GM19025 (cell line): ENCODE measurements at regions not wholly inside any gene's neighbourhood (a gene's known extent, or its start where the extent isn't known, plus 50 kb on each side); places are given as distances from the start of the nearest gene placed in this dataset.

Experiments
- ATAC-seq: cut with Tn5 transposase; IDR thresholded peaks from one replicate; pipeline ENCODE4 v1.9.1; 2021; ENCODE audit warnings: mild to moderate bottlenecking, low read depth, moderate library complexity; ENCODE audit not compliant: unreplicated experiment

DNA sequence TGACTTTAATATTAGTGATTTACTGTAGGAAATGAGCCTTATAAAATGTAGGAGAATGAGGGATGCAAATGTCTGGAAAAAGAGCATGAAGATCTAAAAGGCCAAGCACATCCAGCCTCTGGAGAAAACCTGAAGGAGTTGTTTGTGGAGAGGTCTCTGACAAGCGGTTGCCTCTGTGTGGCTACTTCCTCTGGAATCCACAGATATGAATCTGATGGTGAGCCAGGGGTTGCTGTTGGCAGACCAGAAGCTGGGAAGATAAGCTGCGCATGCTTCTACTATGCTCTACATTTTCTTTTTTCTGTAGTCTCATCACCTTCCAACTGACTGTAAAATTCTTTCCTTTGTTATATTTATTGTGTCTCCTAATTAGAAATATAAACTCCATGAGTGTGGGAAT lies 248.6 kb downstream of the OLFM3 start:
- no peak for ATAC-seq
